ENCODE measurements at regions not wholly inside any gene's neighbourhood (a gene's known extent, or its start where the extent isn't known, plus 50 kb on each side); places are given as distances from the start of the nearest gene placed in this dataset.

DNA sequence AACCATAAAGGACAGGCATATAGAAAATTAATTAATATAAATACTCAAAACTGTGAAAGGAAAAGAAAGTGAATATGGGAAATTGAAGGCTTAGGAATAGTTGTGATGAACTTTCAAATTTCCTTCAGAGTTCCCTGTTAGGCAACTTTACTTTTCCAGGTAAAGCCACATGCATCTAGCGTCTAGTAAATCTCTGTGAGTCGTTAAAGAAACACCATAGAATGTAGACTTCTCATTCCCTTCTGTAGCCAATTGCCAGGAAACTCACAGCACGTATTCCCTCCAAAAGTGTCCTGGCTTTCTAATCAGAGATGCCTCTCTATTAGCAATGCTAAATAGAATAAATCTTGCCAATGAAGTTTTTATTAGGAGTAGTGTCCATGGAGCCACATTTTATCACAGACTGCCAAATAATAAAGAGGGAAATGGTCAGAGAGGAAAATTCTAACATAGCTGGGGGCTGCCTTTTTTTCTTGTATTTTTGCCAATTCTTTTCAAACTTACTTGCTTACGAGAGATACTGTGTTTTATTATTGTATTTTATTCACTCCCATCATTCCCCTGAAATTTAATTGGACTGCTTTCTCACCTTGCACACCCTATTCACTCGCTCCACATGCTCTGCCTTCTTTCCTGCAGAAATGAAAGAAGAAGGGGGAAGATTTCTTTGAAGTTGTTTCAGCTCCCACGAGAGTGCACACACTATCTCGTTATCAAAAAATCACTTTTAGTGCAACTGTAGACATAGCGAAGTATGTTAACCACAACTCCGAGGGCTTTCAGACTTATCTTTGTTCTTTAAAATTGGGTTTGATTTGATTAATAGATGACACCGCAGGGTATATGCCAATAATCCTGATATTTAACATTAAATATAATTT is 439.0 kb downstream of the CSNK1G3 start:
- Histone ChIP-seq H3K36me3 (no peaks in the 10 kb centered on the region), H3K27ac (no peak overlapping the region), H3K9me3 (no peaks in the 10 kb centered on the region), H3K4me1 (no peaks in the 10 kb centered on the region), H3K27me3 (no peaks in the 10 kb centered on the region), H3K4me3 (no peak overlapping the region)
- DNase-seq (ENCODE audit: low spot score in 2 of 2), result no peak
- TF ChIP-seq POLR2AphosphoS5 (IDR thresholded peaks at IDR 0.05) (no peak), EP300 (IDR thresholded peaks at IDR 0.05) (no peak), POLR2A (IDR thresholded peaks at IDR 0.05) (no peak)
- TF ChIP-seq, protein P1, sequence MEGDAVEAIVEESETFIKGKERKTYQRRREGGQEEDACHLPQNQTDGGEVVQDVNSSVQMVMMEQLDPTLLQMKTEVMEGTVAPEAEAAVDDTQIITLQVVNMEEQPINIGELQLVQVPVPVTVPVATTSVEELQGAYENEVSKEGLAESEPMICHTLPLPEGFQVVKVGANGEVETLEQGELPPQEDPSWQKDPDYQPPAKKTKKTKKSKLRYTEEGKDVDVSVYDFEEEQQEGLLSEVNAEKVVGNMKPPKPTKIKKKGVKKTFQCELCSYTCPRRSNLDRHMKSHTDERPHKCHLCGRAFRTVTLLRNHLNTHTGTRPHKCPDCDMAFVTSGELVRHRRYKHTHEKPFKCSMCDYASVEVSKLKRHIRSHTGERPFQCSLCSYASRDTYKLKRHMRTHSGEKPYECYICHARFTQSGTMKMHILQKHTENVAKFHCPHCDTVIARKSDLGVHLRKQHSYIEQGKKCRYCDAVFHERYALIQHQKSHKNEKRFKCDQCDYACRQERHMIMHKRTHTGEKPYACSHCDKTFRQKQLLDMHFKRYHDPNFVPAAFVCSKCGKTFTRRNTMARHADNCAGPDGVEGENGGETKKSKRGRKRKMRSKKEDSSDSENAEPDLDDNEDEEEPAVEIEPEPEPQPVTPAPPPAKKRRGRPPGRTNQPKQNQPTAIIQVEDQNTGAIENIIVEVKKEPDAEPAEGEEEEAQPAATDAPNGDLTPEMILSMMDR (IDR thresholded peaks at IDR 0.05), result no peak
- WGBS, result 86% methylated on average over 10 of the region's 10 CpGs

DNA sequence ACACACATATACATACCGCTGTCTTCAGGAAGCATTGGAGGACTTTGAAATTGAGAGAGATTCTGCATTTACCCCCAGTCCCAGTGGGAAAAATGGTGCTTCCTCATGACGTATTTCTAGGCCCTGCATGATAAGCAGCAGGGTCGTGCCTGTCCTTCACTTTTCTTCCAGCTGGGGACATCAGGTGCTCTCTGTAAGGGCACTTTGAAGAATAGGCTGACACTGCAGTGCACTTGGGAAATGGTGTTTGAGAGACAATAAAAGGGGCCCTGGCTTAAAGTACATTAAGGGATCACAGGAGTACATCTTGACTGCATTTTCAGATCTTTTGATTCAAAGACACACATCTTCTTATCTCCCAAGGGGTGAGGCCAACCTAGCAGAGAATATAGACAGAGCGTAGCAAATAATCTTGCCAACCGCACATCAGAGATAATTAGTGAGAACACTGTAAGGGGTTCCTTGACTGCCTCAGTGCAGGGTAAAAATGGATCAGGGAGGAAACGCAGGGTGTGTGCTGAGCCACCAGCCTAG is 437.9 kb downstream of the CSNK1G3 start:
- WGBS, result 94% methylated on average over 6 of the region's 6 CpGs
- H3K27me3 ChIP-seq, result no peaks in the 10 kb centered on the region
- TF ChIP-seq POLR2A (IDR thresholded peaks at IDR 0.05), result no peak
- TF ChIP-seq EP300 (IDR thresholded peaks at IDR 0.05), result no peak
- TF ChIP-seq POLR2AphosphoS5 (IDR thresholded peaks at IDR 0.05), result no peak
- TF ChIP-seq, protein P1 (IDR thresholded peaks at IDR 0.05), result no peak
- H3K4me3 ChIP-seq, result no peak overlapping the region
- no peak overlapping the region for H3K27ac ChIP-seq
- no peaks in the 10 kb centered on the region for H3K4me1 ChIP-seq
- H3K36me3 ChIP-seq, result no peaks in the 10 kb centered on the region
- H3K9me3 ChIP-seq, result no peaks in the 10 kb centered on the region
- DNase-seq (ENCODE audit: low spot score in 2 of 2), result no peak

DNA sequence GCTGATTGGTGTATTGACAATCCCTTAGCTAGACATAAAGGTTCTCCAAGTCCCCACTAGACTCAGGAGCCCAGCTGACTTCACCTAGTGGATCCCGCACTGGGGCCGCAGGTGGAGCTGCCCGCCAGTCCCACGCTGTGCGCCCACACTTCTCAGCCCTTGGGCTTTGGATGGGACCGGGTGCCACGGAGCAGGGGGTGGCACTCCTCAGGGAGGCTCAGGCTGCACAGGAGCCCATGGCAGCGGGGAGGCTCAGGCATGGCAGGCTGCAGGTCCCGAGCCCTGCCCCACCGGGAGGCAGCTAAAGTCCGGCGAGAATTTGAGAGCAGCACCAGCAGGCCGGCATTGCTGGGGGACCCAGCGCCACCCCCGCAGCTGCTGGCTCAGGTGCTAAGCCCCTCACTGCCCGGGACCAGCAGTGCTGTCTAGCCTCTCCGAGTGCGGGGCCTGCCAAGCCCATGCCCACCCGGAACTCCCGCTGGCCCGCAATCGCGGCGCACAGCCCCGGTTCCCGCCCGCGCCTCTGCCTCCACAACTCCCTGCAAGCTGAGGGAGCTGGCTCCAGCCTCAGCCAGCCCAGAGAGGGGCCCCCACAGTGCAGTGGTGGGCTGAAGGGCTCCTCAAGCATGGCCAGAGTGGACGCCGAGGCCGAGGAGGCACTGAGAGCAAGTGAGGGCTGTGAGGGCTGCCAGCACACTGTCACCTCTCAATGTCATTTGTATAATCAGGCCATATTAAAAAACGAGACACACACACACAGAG is 437.2 kb downstream of the CSNK1G3 start:
- Histone ChIP-seq H3K27me3 (no peaks in the 10 kb centered on the region), H3K4me1 (no peaks in the 10 kb centered on the region), H3K4me3 (no peak overlapping the region), H3K27ac (no peak overlapping the region), H3K36me3 (no peaks in the 10 kb centered on the region), H3K9me3 (no peaks in the 10 kb centered on the region)
- 91% methylated on average over 4 of the region's 32 CpGs for WGBS
- TF ChIP-seq POLR2AphosphoS5 (IDR thresholded peaks at IDR 0.05) (no peak), POLR2A (IDR thresholded peaks at IDR 0.05) (no peak)
- no peak for DNase-seq (ENCODE audit: low spot score in 2 of 2)

DNA sequence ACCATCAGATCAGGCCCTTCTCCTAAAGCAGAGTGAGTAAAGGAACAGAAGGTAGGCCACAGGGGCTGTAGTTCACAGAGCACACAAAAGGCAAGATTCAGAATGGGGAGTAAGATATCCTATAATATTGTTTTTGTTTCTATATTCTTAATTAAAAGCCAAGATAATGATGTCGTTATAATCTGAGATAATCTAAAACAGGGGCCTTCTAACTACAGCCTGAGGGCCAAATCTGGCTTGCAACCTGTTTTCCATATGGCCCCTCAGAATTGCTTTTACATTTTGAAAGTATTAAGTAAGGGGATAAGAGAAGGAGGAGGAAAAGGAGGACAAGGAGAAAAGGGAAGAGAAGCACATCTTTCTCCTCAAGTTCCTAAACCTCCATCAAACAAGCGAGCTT is 435.8 kb downstream of the CSNK1G3 start:
- H3K36me3 ChIP-seq, result no peaks in the 10 kb centered on the region
- TF ChIP-seq EP300 (IDR thresholded peaks at IDR 0.05) (no peak), POLR2AphosphoS5 (IDR thresholded peaks at IDR 0.05) (no peak), POLR2A (IDR thresholded peaks at IDR 0.05) (no peak)
- TF ChIP-seq, protein P1 (IDR thresholded peaks at IDR 0.05), result no peak
- H3K4me1 ChIP-seq, result no peaks in the 10 kb centered on the region
- H3K27me3 ChIP-seq, result no peaks in the 10 kb centered on the region
- WGBS, result 81% methylated on average over 2 of the region's 2 CpGs
- no peak overlapping the region for H3K27ac ChIP-seq
- H3K9me3 ChIP-seq, result no peaks in the 10 kb centered on the region
- H3K4me3 ChIP-seq, result no peak overlapping the region
- DNase-seq (ENCODE audit: low spot score in 2 of 2), result no peak

DNA sequence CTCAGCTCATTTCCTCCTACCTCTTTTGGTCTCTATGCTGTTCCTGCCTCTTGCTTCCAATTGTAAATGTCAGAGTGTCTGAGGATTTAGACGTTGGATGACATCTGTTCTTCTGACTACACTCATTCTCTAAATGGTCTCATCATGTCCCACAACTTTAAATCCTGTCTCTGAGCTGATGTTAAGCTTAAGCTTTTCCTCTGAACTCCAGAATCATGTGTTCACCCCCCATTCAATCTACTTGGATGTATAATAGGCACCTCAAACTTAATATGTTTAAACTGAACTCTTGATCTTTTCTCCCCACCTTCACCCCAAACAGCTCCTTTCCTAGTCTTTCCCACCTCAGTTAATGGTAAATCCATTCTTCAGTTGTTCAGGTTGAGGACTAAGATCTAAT is 433.6 kb downstream of the CSNK1G3 start:
- TF ChIP-seq POLR2AphosphoS5 (IDR thresholded peaks at IDR 0.05) (no peak), EP300 (IDR thresholded peaks at IDR 0.05) (no peak), POLR2A (IDR thresholded peaks at IDR 0.05) (no peak)
- TF ChIP-seq, protein P1 (IDR thresholded peaks at IDR 0.05), result no peak
- no peak overlapping the region for H3K27ac ChIP-seq
- 50% methylated on average over 1 of the region's 1 CpG for WGBS
- H3K4me3 ChIP-seq, result no peak overlapping the region
- peaks cover 6% of the 10 kb centered on the region for H3K9me3 ChIP-seq
- no peaks in the 10 kb centered on the region for H3K27me3 ChIP-seq
- H3K36me3 ChIP-seq, result no peaks in the 10 kb centered on the region
- DNase-seq (ENCODE audit: low spot score in 2 of 2), result no peak
- no peaks in the 10 kb centered on the region for H3K4me1 ChIP-seq
